SJCRH30 (cell line): ENCODE measurements at regions not wholly inside any gene's neighbourhood (a gene's known extent, or its start where the extent isn't known, plus 50 kb on each side); places are given as distances from the start of the nearest gene placed in this dataset.

Source experiments
- DNase-seq, 2 experiments: peaks; one replicate each; pipeline ENCODE4 v3.0.0-alpha.2; 2015 to 2020
- H3K27ac ChIP-seq: fragments of 250-450 bp; sonication (Bioruptor Pico); 2 replicates; pipeline ENCODE4 v1.5.1; 2020; ENCODE audit warnings: mild to moderate bottlenecking, moderate library complexity
- H3K27me3 ChIP-seq: fragments of 250-450 bp; sonication (Bioruptor Pico); 2 replicates; pipeline ENCODE4 v1.5.1; 2020; ENCODE audit warnings: mild to moderate bottlenecking, moderate library complexity
- H3K36me3 ChIP-seq: fragments of 250-450 bp; sonication (Bioruptor Pico); 2 replicates; pipeline ENCODE4 v1.5.1; 2020; ENCODE audit warnings: mild to moderate bottlenecking, moderate library complexity
- H3K4me1 ChIP-seq: fragments of 250-450 bp; sonication (Bioruptor Pico); 2 replicates; pipeline ENCODE4 v1.5.1; 2020; ENCODE audit warnings: mild to moderate bottlenecking, moderate library complexity
- H3K4me3 ChIP-seq: fragments of 250-450 bp; sonication (Bioruptor Pico); 2 replicates; pipeline ENCODE4 v1.5.1; 2020; ENCODE audit warnings: mild to moderate bottlenecking, moderate library complexity
- H3K9me3 ChIP-seq: fragments of 250-450 bp; sonication (Bioruptor Pico); replicated peaks from 2 replicates; pipeline ENCODE4 v1.5.1; 2020; ENCODE audit warnings: mild to moderate bottlenecking, moderate library complexity

DNA sequence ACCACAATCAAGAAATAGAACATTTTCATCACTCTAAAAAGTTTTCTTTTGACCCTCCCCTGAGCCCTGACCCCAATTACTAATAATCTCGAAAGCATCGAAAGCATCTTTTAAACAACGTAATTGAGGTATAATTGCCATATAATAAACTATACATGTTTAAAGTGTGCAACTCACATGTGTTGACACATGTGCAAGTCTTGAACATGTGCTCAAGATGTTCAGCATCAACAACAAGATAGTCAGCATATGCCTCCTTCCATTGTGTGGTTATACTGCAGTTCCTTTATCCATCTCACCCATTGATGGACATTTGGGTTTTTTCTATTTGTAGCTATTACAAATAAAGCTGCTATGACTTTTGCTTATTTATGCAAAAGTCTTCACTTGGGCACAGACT, 90.7 kb downstream of the RIPK4 start:
- Histone ChIP-seq H3K4me3 (no peak overlapping the region), H3K4me1 (no peaks in the 10 kb centered on the region), H3K9me3 (no peaks in the 10 kb centered on the region), H3K36me3 (no peaks in the 10 kb centered on the region), H3K27me3 (no peaks in the 10 kb centered on the region), H3K27ac (no peak overlapping the region)
- no peak for DNase-seq

DNA sequence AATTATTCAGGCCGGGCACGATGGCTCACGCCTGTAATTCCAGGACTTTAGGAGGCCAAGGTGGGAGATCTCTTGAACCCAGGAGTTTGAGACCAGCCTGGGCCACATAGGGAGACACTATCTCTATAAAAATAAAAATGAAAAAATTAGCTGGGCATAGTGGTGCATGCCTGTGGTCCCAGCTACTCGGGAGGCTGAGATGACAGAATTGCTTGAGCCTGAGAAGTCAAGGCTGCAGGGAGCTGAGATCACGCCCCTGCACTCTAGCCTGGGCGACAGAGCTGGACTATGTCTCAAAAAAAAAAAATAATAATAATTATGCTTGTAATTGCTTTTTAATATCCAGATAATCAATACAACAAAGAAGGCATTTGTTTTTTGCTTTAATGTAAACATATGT, 91.3 kb downstream of the RIPK4 start:
- no peaks in the 10 kb centered on the region for H3K9me3 ChIP-seq
- H3K36me3 ChIP-seq = no peaks in the 10 kb centered on the region
- H3K27me3 ChIP-seq = no peaks in the 10 kb centered on the region
- H3K4me1 ChIP-seq = no peaks in the 10 kb centered on the region
- no peak overlapping the region for H3K27ac ChIP-seq
- H3K4me3 ChIP-seq = no peak overlapping the region
- no peak for DNase-seq

DNA sequence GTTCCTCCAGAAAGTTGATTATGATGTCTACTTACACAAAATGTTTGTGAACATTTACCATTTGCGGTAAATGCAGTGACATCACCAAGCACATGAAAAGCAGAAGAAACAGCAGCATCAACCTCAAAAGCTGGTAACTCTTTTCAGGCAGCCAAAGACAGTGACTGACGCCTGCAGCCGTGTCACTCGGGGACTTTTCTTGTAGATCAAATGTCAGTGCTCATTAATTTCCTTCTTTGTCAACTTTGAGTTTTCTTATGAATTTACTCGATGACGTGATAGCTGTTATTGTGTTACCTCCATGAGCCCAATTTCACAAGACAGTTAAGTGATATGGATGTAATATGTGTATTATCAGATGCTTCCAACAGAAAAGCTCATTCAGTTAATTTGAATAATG, 92.5 kb downstream of the RIPK4 start:
- Histone ChIP-seq H3K9me3 (no peaks in the 10 kb centered on the region), H3K27me3 (no peaks in the 10 kb centered on the region), H3K36me3 (no peaks in the 10 kb centered on the region), H3K4me1 (no peaks in the 10 kb centered on the region), H3K4me3 (no peak overlapping the region), H3K27ac (no peak overlapping the region)
- DNase-seq = no peak

DNA sequence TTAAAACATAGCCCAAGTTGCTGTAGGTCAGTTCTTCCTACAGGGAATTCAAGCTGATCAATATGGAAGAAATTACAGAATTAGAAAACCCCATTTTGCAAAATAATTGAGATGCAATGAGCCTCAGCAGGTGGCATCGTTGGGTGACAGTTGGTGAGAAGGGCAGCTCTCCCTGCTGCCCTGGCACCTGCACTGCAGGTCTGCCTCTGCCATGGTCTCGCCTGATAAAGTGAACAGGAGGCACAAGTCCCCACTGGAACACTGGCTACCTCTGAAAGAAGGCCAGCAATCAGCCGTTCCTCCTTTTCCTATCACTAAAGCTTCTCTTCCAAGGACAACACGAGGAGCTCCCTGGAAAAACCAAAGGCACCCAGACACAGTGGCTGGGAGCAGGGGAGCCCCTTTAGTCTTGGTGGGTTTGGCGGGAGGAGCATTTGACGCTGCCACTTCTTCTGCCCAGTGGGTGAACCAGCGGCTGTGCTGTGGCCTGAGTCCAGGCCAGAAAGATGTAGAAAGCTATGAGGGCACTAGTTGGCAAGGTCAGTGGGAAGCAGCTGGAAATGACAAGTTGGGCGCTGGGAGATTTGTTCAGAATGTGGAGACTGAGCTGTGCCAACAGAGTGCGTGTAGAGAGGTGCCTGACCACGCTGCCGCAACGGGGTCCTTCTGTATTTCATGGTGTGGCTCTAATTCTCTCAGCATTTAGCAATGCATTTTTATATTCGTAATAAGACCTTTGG, 93.1 kb downstream of the RIPK4 start:
- DNase-seq = no peak
- no peaks in the 10 kb centered on the region for H3K4me1 ChIP-seq
- no peak overlapping the region for H3K27ac ChIP-seq
- no peak overlapping the region for H3K4me3 ChIP-seq
- no peaks in the 10 kb centered on the region for H3K9me3 ChIP-seq
- H3K27me3 ChIP-seq = no peaks in the 10 kb centered on the region
- H3K36me3 ChIP-seq = no peaks in the 10 kb centered on the region

DNA sequence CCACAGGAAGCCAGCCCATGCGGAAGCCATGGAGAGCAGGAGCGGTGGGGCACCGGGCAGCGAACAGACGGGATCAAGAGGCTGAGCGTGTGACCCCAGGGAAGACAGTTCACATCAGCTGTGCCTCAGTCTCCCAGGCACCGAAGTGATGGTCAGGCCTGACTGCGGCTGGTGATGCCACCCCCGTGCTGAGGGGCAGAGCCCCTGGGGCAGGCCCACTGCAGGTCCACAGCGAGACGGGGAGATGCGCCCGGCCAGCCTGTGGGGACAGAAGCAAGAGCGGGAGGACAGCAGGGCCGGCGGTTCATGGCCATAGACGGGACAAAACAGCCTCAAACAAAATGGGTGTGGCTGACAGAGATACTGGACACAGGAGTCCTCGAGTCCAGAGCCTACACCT, 93.8 kb downstream of the RIPK4 start:
- DNase-seq = no peak
- Histone ChIP-seq H3K36me3 (no peaks in the 10 kb centered on the region), H3K9me3 (no peaks in the 10 kb centered on the region), H3K27ac (no peak overlapping the region), H3K4me1 (no peaks in the 10 kb centered on the region), H3K4me3 (no peak overlapping the region), H3K27me3 (no peaks in the 10 kb centered on the region)

DNA sequence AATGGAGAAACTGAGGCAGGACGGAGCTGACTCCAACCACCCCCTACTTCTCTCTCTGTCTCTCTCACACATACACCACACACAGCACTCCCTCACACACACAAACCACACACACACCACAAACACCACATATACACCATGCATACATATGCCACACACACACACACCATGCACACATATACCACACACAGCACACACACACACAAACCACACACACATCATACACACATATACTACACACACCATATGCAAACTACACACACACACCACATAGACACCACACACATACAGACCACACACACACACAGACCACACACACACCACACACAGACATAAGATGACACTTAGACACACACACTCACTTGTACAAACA, 94.3 kb downstream of the RIPK4 start:
- Histone ChIP-seq H3K36me3 (no peaks in the 10 kb centered on the region), H3K27ac (no peak overlapping the region), H3K4me3 (no peak overlapping the region), H3K9me3 (no peaks in the 10 kb centered on the region), H3K27me3 (no peaks in the 10 kb centered on the region), H3K4me1 (no peaks in the 10 kb centered on the region)
- DNase-seq = no peak

DNA sequence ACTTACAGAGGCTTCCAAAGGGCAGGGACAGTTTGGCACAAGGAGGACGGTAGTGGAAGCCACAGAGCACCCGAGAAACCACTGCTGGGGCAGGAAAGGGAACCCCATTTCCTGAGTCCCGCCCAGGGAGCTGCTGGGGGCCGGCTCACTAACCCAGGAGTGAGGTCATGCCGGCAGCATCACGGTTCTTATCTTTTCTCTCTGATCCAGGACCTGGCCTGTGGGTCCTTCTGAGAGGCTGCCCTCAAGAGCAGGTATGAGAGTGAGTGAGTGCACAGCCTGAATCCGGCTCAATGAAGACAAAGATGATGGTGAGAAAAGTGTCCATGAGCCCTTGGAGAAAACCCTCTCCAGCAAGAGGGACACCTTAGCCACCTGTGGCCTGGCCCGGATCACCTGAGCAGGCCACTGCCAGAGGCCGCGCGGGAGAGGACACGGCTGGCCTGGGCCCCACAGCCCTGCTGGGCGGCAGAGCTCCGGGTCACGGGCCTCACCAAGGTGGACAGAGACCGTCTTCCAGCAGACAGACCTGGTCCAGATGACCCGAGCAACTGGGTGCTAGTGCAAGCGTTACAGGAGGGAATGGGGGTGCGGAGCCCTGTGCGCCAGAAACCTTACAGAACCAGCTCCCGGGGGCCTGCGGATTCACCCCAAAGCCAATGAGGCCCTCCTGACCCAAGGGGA, 94.9 kb downstream of the RIPK4 start:
- no peaks in the 10 kb centered on the region for H3K27me3 ChIP-seq
- H3K36me3 ChIP-seq = no peaks in the 10 kb centered on the region
- DNase-seq = no peak
- H3K4me1 ChIP-seq = no peaks in the 10 kb centered on the region
- no peak overlapping the region for H3K27ac ChIP-seq
- no peaks in the 10 kb centered on the region for H3K9me3 ChIP-seq
- H3K4me3 ChIP-seq = no peak overlapping the region

DNA sequence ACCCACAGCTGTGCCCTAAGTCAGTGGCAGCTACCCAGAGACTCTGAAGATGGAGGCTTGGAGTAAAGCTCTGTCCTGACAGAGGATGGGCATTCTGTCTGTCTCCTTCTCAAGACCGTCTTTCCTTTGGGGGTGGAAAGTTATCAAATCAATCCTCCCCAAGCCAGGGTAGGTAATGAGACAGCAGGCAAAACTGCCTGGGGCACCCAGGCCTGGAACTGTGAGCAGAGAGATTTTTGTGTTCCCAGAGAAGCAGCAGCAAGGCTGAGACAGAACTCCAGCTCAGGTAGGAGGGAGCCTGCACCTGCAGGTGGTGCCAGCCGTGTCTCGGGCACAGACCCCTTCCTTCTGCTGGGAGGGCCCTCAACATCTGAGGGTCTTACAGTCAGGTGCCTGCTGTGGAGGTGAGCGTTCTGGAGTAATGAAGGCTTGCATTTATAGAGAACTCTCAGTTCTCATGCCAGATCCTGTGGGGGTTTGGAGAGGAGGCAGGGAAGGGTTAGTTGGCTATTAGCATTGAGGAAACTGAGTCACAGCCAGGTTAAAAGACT, 95.6 kb downstream of the RIPK4 start:
- no peak overlapping the region for H3K27ac ChIP-seq

DNA sequence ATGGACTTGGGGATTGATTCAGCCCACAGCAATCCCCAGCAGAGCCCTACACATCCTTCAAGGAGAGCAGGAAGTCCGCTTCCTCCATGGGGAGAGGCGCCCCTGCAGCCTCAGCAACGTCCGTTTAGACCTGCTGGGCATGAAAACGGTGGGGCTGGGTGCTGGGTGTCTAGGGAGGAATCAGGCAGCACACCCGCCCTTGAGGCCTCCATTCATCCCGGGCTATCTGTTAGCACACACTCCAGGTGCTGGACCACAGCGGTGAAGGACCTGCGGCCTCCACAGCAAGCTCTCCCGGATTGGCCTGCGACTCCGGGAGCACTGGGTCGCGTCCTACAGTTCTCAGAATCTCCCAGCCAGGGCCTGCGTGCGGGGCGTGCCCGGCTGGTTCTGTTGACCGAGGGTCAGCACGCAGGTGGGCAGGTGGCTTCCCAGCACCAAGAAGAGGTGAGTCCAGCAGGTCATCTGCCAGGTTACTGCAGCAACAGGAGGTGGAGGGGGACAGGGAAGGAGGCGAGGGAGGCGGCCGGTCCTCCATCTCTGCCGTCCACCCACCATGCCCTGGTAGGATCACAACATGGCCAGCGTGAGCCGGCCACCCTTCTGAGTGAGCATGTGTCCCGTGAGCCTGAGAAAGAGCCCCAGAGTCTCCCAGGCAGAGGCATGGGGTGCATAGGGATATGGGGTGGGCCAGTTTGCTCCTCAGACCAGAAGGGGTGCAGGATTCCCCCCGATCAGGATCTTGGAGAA, 96.6 kb downstream of the RIPK4 start:
- Histone ChIP-seq H3K36me3 (no peaks in the 10 kb centered on the region), H3K4me1 (no peaks in the 10 kb centered on the region), H3K9me3 (no peaks in the 10 kb centered on the region), H3K27ac (no peak overlapping the region), H3K27me3 (no peaks in the 10 kb centered on the region; the same call in 1 of the 2 replicates), H3K4me3 (no peak overlapping the region)
- DNase-seq = no peak

More for the DNA sequence above, 95.6 kb downstream of the RIPK4 start:
- H3K4me1 ChIP-seq = no peaks in the 10 kb centered on the region
- H3K27me3 ChIP-seq = no peaks in the 10 kb centered on the region
- H3K36me3 ChIP-seq = no peaks in the 10 kb centered on the region
- H3K4me3 ChIP-seq = no peak overlapping the region
- no peaks in the 10 kb centered on the region for H3K9me3 ChIP-seq
- no peak for DNase-seq

DNA sequence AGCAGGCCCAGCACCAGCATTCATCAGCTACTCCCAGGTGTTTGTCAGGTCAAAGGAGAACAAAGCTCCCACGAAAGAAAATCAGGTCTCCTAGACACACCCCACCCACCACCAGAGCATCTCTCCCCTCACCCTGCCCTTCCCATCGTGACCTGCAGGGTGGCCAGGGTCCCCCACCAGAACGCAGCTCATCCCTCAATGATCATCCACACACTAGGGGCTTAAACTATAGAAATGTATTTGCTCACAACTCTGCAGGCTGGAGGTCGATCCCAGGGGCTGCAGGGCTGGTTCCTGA, 97.4 kb downstream of the RIPK4 start:
- no peaks in the 10 kb centered on the region for H3K4me1 ChIP-seq

DNA sequence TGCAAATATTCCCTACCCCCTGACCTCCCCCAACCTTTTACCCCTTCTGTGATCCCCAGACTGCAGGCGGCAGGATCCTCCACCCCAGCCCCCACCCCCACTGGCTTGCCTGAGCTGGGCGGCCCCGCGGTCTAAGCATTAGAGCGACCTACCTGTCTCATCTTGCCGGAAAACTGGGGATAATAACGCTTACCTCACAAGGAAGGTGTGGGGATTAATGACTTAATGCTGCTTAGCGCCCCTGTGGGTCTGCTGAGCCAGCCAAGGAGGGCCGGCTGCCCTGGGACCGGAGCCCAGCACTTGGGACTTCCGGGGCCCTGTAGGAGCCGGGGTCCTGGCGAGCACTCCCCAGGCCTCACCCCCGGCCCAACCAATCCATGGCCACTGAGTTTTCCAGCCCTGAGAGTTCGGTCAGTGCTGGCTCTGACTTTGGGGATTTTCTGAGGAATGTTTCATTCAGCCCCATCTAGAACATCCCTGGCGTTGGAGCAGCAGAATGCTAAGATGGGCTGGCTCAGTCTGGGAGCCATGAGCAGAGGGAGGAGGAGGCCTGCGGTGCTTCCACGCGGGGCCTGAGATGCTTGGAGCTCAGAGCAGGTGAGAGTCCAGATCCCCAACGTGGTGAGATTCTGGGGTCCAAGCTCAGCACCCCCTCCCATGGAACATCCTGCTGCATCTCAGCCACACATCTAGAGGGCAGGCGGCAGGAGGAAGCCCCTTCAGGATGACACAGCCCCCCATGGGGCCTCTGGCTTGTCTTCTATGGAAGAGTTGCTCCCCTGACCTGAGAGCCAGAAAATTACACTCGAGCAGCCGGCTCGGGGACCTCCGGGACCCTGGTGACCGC, 97.9 kb downstream of the RIPK4 start:
- Histone ChIP-seq H3K4me3 (no peak overlapping the region), H3K36me3 (no peaks in the 10 kb centered on the region)

More for the DNA sequence above, 97.4 kb downstream of the RIPK4 start:
- Histone ChIP-seq H3K27ac (no peak overlapping the region), H3K9me3 (no peaks in the 10 kb centered on the region), H3K27me3 (no peaks in the 10 kb centered on the region; the same call in 1 of the 2 replicates), H3K4me3 (no peak overlapping the region), H3K36me3 (no peaks in the 10 kb centered on the region)
- DNase-seq = no peak

DNA sequence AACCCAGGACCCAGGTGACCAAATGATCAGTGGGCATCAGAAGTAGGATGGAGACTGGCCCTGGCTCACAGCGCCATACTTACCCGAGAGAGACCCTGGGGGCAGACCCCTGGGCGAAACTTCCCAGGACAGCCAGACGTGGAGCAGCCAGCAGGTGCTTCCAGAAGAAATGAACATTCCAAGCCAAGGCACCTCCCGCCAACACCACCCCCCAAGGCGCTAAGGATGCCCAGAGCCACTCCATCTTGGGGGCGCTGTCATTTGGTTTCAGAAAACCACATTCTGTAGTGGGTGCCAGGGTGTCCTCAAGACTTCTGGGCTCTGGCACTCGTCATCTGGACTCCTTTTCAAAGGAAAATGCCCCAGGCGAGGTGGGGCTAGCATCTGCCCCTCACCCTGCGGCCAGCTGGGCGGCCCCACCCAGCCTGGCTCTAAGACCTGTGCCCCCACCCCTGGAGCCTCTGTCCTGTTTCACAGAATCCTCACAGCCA, 98.8 kb downstream of the RIPK4 start:
- Histone ChIP-seq H3K27ac (no peak overlapping the region), H3K4me1 (no peaks in the 10 kb centered on the region), H3K27me3 (no peaks in the 10 kb centered on the region; the same call in 1 of the 2 replicates), H3K4me3 (no peak overlapping the region), H3K9me3 (no peaks in the 10 kb centered on the region), H3K36me3 (no peaks in the 10 kb centered on the region)
- no peak for DNase-seq

More for the DNA sequence above, 97.9 kb downstream of the RIPK4 start:
- Histone ChIP-seq H3K9me3 (no peaks in the 10 kb centered on the region), H3K27ac (no peak overlapping the region), H3K4me1 (no peaks in the 10 kb centered on the region), H3K27me3 (no peaks in the 10 kb centered on the region; the same call in 1 of the 2 replicates)
- no peak for DNase-seq

DNA sequence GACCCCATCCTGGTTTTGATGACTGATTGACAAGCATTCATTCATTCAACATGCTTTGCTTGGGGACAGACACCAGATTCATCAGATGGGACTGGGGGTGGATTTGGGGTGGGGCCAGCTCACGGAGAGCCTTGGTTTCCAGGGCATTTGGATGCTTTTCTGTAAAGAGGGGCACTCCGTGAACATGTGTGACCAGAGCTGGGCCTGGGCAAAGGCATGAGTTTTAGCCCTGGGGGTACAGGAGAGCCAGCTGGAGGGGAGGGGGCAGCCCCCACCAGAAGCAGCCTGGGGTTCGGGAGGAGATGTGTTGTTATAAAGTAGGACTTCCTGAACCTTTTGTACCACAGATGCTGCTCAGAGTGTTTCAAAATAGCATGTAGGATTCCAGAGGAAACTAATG, 99.7 kb downstream of the RIPK4 start:
- H3K4me3 ChIP-seq = no peak overlapping the region
- no peak for DNase-seq
- H3K4me1 ChIP-seq = no peaks in the 10 kb centered on the region
- no peaks in the 10 kb centered on the region; the same call in 1 of the 2 replicates for H3K27me3 ChIP-seq
- no peak overlapping the region for H3K27ac ChIP-seq
- no peaks in the 10 kb centered on the region for H3K9me3 ChIP-seq
- H3K36me3 ChIP-seq = no peaks in the 10 kb centered on the region

DNA sequence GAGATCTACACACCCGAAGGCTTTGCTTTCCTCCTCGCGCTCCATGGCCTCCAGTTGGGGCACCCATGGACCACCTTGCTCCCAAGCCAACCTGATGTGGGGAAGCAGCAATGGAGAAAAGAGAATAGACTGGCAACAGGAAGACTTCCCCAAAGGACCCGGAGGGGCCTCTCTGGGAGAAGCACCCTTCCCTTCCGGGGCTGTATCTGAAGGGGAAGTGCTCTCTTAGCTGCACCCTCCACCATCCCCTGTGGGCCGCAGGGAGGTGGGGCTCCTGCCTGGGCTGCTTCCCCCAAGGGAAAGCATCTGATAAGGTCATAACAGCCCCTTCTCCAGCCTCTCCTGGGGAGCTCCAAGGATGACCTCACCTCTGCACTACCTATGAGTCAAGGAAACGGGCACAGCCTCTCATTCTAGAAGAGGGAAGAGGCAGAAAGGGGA, 100.2 kb downstream of the RIPK4 start:
- Histone ChIP-seq H3K4me3 (no peak overlapping the region), H3K27me3 (no peaks in the 10 kb centered on the region; the same call in 1 of the 2 replicates), H3K27ac (no peak overlapping the region), H3K4me1 (no peaks in the 10 kb centered on the region), H3K9me3 (no peaks in the 10 kb centered on the region), H3K36me3 (no peaks in the 10 kb centered on the region)
- no peak for DNase-seq
